Activated CD4-positive, alpha-beta memory T cell treated with anti-CD3 and anti-CD28 coated beads, Interleukin-2, amount 10 ng/mL, durations not matched to agents 7 days and 5 days (primary cell): ENCODE measurements at regions not wholly inside any gene's neighbourhood (a gene's known extent, or its start where the extent isn't known, plus 50 kb on each side); places are given as distances from the start of the nearest gene placed in this dataset.

Source experiments
- CTCF ChIA-PET: fragments of 350-600 bp; sonication (Branson Sonifier 250); formaldehyde crosslinking; loops from one replicate; lab custom pipeline; 2021; ENCODE audit warnings: antibody characterized with exemption, inconsistent platforms; lab: Charles Lee
- POLR2A ChIA-PET: fragments of 350-600 bp; sonication (Branson Sonifier 250); formaldehyde crosslinking; loops from one replicate; lab custom pipeline; 2021; ENCODE audit warnings: antibody characterized with exemption; lab: Charles Lee
- DNase-seq: peaks from one replicate; pipeline ENCODE4 v3.0.0-alpha.2; 2020
- H3K27ac Mint-ChIP-seq: one replicate; pipeline ENCODE4 v1.8.0; 2021; ENCODE audit warnings: mild to moderate bottlenecking, mixed read lengths
- H3K27me3 Mint-ChIP-seq: one replicate; pipeline ENCODE4 v1.8.0; 2021; ENCODE audit warnings: mixed read lengths
- H3K36me3 Mint-ChIP-seq: one replicate; pipeline ENCODE4 v1.8.0; 2021; ENCODE audit warnings: low read depth, mixed read lengths
- H3K4me1 Mint-ChIP-seq: one replicate; pipeline ENCODE4 v1.8.0; 2021; ENCODE audit warnings: mixed read lengths
- H3K4me3 Mint-ChIP-seq: one replicate; pipeline ENCODE4 v1.8.0; 2021; ENCODE audit warnings: mild to moderate bottlenecking, mixed read lengths
- H3K9me3 Mint-ChIP-seq: one replicate; pipeline ENCODE4 v1.8.0; 2021; ENCODE audit warnings: mixed read lengths

DNA sequence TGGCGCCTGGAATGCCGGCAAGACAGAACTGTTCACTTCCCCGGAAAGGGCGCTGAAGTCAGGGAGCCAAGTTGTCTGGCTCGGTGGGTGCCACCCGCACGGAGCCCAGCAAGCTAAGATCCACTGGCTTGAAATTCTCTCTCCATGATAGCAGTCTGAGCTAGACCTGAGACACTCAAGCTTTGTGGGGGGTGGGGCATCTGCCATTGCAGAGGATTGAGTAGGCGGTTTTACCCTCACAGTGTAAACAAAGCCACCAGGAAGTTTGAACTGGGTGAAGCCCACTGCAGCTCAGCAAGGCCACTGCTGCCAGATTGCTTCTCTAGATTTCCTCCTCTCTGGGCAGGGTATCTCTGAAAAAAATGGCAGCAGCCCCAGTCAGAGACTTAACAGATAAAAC lies 277.4 kb downstream of the SLCO4C1 start:
- ChIA-PET CTCF (no interaction called here), POLR2A (no interaction called here)
- peaks cover 3% of the 10 kb centered on the region for H3K9me3 Mint-ChIP-seq
- no peak overlapping the region for H3K4me3 Mint-ChIP-seq
- DNase-seq = no peak
- no peaks in the 10 kb centered on the region for H3K27me3 Mint-ChIP-seq
- H3K4me1 Mint-ChIP-seq = no peaks in the 10 kb centered on the region
- H3K27ac Mint-ChIP-seq = no peak overlapping the region
- no peaks in the 10 kb centered on the region for H3K36me3 Mint-ChIP-seq

DNA sequence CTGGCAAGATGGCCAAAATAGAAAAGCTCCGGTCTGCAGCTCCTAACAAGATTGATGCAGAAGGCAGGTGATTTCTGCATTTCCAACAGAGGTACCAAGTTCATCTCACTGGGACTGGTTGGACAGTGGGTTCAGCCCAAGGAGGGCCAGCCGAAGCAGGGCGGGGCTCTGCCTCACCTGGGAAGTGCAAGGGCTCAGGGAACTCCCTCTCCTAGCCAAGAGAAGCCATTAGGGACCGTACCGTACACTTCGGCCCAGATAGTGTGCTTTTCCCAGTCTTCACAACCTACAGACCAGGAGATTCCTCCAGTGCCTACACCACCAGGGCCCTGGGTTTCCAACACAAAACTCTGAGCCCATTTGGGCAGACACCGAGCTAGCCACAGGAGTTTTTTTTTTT lies 277.8 kb downstream of the SLCO4C1 start:
- Mint-ChIP-seq H3K36me3 (no peaks in the 10 kb centered on the region), H3K4me3 (no peak overlapping the region), H3K27me3 (no peaks in the 10 kb centered on the region), H3K27ac (no peak overlapping the region), H3K4me1 (no peaks in the 10 kb centered on the region), H3K9me3 (peaks cover 3% of the 10 kb centered on the region)
- no peak for DNase-seq
- CTCF ChIA-PET = no interaction called here
- POLR2A ChIA-PET = no interaction called here

DNA sequence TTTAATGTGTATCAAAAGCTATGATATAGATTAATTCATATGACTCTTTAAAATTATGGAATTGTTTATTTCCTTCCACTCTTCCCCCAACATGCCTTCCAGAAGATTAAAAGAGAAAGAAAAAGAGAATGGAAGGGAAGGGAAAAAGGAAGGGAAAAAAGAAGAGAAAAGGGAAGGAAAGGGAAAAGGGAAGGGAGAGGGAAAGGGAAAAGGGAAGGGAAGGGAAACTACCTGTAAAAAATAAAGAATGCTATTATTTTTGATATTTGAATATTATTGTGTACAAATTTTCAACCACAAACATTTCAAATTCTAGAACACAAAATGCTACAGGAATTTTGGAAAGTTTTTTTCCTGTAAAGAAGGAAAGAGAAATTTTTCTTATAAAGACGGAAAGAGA lies 281.7 kb downstream of the SLCO4C1 start:
- no peaks in the 10 kb centered on the region for H3K27me3 Mint-ChIP-seq
- H3K9me3 Mint-ChIP-seq = no peaks in the 10 kb centered on the region
- POLR2A ChIA-PET = no interaction called here
- H3K4me1 Mint-ChIP-seq = no peaks in the 10 kb centered on the region
- CTCF ChIA-PET = interaction anchor here (1.4 kb wide), 1 partner anchor 26 kb away, joined by 4 read pairs; no protein-coding TSS in a partner anchor
- H3K4me3 Mint-ChIP-seq = no peak overlapping the region
- no peaks in the 10 kb centered on the region for H3K36me3 Mint-ChIP-seq
- no peak for DNase-seq
- H3K27ac Mint-ChIP-seq = no peak overlapping the region

DNA sequence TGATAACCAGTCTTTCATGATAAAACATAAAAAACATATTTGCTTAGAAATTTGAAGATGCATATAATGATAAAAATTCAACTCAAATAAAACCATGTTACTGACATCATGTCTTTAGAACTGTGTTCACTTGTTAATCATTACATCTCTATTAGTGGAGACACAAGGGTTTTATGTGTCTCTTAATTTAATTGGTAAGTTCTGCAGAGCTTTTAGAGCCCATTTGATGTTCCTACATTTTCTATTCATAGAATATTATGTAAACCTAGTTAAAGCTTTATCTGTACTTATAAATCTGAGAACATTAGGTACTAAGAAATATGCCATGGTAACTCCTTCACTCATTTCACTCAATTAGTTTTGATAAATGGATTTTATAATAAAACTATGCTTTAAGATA lies 285.4 kb downstream of the SLCO4C1 start:
- Mint-ChIP-seq H3K9me3 (no peaks in the 10 kb centered on the region), H3K4me3 (no peak overlapping the region), H3K36me3 (no peaks in the 10 kb centered on the region), H3K4me1 (no peaks in the 10 kb centered on the region), H3K27ac (no peak overlapping the region), H3K27me3 (no peaks in the 10 kb centered on the region)
- no peak for DNase-seq
- CTCF ChIA-PET = no interaction called here
- POLR2A ChIA-PET = no interaction called here

DNA sequence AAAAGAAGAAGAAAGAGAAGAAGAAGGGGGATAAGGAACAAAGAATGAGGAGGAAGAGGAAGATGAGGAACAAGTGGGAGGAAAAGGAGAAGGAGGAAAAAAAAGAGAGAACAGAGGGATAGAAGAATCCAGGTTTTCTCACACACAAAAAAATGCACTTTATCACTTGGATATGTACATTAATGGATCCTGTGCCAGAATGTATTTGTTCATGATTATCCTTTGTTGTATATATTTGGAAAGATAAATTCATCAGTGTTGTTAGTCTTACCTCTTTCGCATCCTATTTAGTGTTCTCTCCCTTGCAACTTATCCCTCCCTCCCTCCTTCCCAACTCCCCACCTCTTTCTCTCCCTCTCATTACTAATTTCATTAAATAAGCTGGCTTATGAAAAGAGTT lies 298.8 kb downstream of the SLCO4C1 start:
- Mint-ChIP-seq H3K27ac (no peak overlapping the region), H3K4me1 (no peaks in the 10 kb centered on the region), H3K4me3 (no peak overlapping the region), H3K36me3 (no peaks in the 10 kb centered on the region), H3K9me3 (no peaks in the 10 kb centered on the region), H3K27me3 (no peaks in the 10 kb centered on the region)
- CTCF ChIA-PET = no interaction called here
- DNase-seq = no peak
- POLR2A ChIA-PET = no interaction called here

DNA sequence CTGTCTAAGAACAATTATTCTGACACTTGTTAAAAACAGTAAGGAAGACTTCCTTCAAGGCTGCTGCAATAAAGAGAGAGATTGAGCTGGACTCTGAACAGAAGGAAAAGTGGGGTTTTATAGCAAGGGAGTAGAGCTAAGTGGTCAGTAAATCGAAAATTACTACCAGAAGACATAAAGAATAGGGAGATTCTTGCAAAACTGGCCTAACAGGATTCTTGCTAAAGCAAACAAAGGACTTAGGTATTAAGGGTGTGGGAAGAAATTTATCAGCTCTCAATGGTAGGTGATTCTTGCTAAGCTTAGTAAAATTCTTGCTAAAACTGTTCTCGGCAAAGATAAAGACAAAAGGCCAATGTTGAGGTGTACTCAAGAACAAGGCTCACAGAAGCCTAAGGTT lies 300.5 kb downstream of the SLCO4C1 start:
- Mint-ChIP-seq H3K36me3 (no peaks in the 10 kb centered on the region), H3K27ac (no peak overlapping the region), H3K9me3 (no peaks in the 10 kb centered on the region), H3K4me1 (no peaks in the 10 kb centered on the region), H3K4me3 (no peak overlapping the region), H3K27me3 (no peaks in the 10 kb centered on the region)
- no peak for DNase-seq
- ChIA-PET CTCF (no interaction called here), POLR2A (no interaction called here)

DNA sequence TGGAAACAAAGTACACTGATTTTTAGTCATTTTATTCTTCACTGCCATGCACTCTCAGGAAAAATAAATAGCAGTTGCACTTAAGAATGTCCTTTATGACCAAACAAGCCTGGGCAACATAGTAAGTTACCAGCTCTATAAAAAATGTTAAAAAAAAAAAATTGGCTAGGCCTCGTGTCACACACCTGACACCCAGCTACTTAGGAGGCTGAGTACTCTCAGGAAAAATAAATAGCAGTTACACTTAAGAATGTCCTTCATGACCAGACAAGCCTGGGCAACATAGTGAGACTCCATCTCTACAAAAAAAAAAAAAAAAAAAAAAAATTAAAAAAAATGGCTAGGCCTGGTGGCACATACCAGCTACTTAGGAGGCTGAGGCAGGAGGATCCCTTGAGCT lies 304.6 kb downstream of the SLCO4C1 start:
- no peaks in the 10 kb centered on the region for H3K36me3 Mint-ChIP-seq
- no peaks in the 10 kb centered on the region for H3K27me3 Mint-ChIP-seq
- CTCF ChIA-PET = no interaction called here
- no peak overlapping the region for H3K27ac Mint-ChIP-seq
- POLR2A ChIA-PET = no interaction called here
- no peaks in the 10 kb centered on the region for H3K4me1 Mint-ChIP-seq
- no peak overlapping the region for H3K4me3 Mint-ChIP-seq
- no peaks in the 10 kb centered on the region for H3K9me3 Mint-ChIP-seq
- DNase-seq = no peak

DNA sequence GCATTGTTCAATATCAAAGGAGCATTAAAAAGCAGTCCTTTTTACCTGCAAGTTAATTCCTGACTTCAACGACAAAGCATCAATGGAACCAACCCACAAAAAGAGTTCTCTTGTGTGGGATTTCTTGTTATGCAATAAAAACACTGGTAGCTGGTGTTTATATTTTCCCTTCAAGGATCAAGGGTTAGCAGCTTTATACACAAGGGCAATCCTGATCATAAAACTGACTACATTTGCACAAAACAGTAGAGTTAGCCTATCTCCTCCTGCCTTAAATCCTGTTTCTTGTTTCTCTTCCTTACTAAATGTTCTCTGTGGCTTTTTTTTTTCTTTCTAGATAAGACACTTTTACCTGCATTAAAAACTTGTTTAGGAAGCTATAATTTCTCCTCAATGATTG lies 306.4 kb downstream of the SLCO4C1 start:
- H3K27ac Mint-ChIP-seq = no peak overlapping the region
- no peaks in the 10 kb centered on the region for H3K4me1 Mint-ChIP-seq
- no peak overlapping the region for H3K4me3 Mint-ChIP-seq
- CTCF ChIA-PET = no interaction called here
- H3K36me3 Mint-ChIP-seq = no peaks in the 10 kb centered on the region
- no peaks in the 10 kb centered on the region for H3K9me3 Mint-ChIP-seq
- no peaks in the 10 kb centered on the region for H3K27me3 Mint-ChIP-seq
- POLR2A ChIA-PET = no interaction called here
- no peak for DNase-seq

DNA sequence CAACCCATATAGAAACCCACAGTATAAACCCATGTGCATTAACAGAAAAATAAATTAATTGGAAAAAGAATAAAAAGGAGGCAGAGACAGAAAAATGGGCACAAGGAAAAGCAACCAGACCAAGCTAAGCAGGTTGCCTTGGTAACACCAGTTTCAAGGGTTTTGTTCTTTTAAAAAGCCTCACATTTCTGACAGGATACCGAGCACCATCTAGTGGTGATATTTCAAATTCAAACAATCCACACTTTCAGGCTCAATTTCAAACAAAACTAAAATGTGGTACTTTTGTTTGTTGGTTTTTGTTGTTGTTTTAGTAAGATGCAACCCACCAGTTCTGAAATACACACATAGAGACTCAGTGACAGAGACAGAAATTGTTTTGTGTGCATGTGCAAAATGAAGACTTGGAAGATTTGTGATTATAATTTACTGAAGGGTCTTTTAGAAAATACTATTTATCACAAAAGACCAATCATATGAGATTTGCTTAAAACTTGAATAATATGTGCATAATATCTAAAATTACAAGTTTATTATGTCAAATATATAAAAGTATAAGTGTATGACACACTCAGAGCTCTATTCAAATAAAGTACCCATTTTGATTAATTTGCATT lies 318.2 kb downstream of the SLCO4C1 start:
- POLR2A ChIA-PET = no interaction called here
- CTCF ChIA-PET = interaction anchor here (1.2 to 3.3 kb wide), 2 partner anchors 9 to 35 kb away, joined by 3 to 21 read pairs; no protein-coding TSS in a partner anchor

DNA sequence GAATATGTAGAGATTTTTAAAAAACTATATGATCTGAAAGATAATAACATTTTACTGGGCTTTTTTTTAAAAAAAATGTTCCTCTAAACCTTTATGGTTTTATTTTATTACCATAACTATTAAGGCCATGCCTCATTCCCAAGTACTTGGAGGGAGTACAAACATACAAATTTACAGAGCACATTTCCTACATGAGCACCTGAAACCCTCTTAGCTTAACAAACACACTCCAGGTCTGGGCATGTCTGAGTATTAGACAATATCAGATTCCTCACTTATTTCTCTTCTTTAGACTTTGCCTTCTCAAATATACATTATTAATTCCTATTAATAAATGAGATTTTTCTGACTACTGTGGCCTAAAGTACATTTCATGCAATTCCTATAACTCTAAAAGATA lies 319.2 kb downstream of the SLCO4C1 start:
- ChIA-PET CTCF (interaction anchor here (3.3 kb wide), 1 partner anchor 34 kb away, joined by 21 read pairs; no protein-coding TSS in a partner anchor), POLR2A (no interaction called here)

More for the DNA sequence above, 318.2 kb downstream of the SLCO4C1 start:
- Mint-ChIP-seq H3K4me3 (no peak overlapping the region), H3K27ac (no peak overlapping the region), H3K27me3 (no peaks in the 10 kb centered on the region), H3K9me3 (no peaks in the 10 kb centered on the region), H3K4me1 (no peaks in the 10 kb centered on the region), H3K36me3 (no peaks in the 10 kb centered on the region)
- DNase-seq = no peak

DNA sequence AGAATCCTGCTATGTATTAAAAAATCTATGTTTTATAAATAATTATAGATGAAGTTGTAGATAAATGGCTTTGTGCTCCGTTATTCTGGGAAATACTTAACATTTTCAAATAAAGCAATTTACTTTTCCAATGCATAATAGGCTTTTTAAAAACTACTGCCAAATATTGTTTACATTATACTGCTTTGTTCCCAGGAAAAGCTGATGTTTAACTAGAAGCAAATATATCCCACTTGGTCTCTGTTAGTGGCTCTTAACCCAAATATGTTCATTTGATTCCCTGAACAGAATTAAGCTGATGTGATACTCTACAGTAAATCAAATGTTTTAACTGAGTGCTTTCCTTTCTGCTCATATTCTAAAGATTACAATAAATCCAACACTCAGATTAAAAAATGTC lies 326.3 kb downstream of the SLCO4C1 start:
- no peak overlapping the region for H3K4me3 Mint-ChIP-seq
- no peaks in the 10 kb centered on the region for H3K27me3 Mint-ChIP-seq
- CTCF ChIA-PET = interaction anchor here (1.1 kb wide), 1 partner anchor 8 kb away, joined by 3 read pairs; no protein-coding TSS in a partner anchor
- POLR2A ChIA-PET = no interaction called here
- H3K9me3 Mint-ChIP-seq = no peaks in the 10 kb centered on the region
- no peaks in the 10 kb centered on the region for H3K36me3 Mint-ChIP-seq
- H3K27ac Mint-ChIP-seq = no peak overlapping the region
- no peak for DNase-seq
- H3K4me1 Mint-ChIP-seq = no peaks in the 10 kb centered on the region

More for the DNA sequence above, 319.2 kb downstream of the SLCO4C1 start:
- no peak for DNase-seq
- no peak overlapping the region for H3K4me3 Mint-ChIP-seq
- H3K27ac Mint-ChIP-seq = no peak overlapping the region
- H3K4me1 Mint-ChIP-seq = no peaks in the 10 kb centered on the region
- no peaks in the 10 kb centered on the region for H3K27me3 Mint-ChIP-seq
- no peaks in the 10 kb centered on the region for H3K36me3 Mint-ChIP-seq
- H3K9me3 Mint-ChIP-seq = no peaks in the 10 kb centered on the region

DNA sequence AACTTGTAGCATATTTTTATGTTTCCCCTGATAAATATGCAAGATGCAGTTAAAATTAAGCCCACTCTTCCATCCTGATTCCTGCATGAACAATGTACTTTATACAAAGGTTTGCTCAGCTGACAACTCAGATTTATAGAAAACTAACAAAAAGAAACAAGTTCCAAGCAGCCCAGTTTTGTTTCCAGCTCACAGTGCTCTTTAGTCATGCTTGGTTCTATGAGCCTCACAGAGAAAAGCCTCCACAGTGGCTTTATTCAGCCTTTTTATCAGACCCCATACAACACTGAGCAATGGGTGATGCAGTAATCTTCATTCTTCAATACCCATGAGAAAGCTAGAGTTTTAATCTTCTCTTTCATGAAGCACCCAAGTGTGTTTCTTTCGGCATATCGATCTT lies 329.6 kb downstream of the SLCO4C1 start:
- H3K4me1 Mint-ChIP-seq = no peaks in the 10 kb centered on the region
- no peaks in the 10 kb centered on the region for H3K9me3 Mint-ChIP-seq
- no peak overlapping the region for H3K4me3 Mint-ChIP-seq
- POLR2A ChIA-PET = no interaction called here
- no peak overlapping the region for H3K27ac Mint-ChIP-seq
- no peaks in the 10 kb centered on the region for H3K36me3 Mint-ChIP-seq
- no peaks in the 10 kb centered on the region for H3K27me3 Mint-ChIP-seq
- DNase-seq = no peak
- CTCF ChIA-PET = no interaction called here

DNA sequence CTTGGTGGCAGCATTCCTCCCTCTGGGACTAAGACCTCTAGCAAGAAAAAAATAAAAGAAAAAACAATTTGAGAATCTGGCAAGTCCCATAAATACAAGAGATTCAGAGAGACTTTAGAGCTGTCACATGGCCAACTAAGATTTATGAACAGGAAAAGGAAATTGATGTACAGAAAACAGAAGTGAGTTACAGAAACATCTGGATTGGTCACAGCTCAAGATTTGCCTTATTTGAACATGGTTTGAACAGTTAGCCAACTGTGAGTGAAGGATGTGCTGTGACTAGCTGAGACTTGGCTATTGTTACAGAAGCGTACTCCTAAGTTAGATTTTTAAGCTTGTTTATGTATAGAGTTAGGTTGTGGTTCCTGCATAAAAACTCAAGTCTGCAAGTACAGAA lies 340.2 kb downstream of the SLCO4C1 start:
- POLR2A ChIA-PET = no interaction called here
- DNase-seq = no peak
- Mint-ChIP-seq H3K36me3 (no peaks in the 10 kb centered on the region), H3K4me3 (no peak overlapping the region), H3K27me3 (no peaks in the 10 kb centered on the region), H3K4me1 (no peaks in the 10 kb centered on the region), H3K9me3 (no peaks in the 10 kb centered on the region), H3K27ac (no peak overlapping the region)
- CTCF ChIA-PET = no interaction called here

DNA sequence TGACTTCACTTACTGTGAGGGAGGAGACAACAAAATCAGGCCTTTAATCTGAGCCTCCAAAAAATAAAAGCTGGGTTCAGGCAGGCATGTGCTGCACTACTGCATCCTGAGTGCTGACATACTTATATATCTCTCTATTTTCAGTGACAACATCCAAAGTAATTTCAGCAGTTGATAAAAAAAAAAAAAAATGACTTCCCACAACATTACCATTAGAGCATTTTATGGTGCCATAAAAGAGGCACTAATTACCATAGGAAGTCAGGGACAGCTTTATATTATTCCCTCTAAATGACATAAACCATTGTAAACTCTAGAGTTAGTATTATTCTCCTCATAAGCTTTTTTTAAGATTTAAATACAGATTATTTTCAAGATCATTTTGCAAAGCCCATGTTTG lies 346.1 kb downstream of the SLCO4C1 start:
- Mint-ChIP-seq H3K36me3 (no peaks in the 10 kb centered on the region), H3K27me3 (no peaks in the 10 kb centered on the region), H3K9me3 (no peaks in the 10 kb centered on the region), H3K4me3 (no peak overlapping the region), H3K27ac (no peak overlapping the region), H3K4me1 (no peaks in the 10 kb centered on the region)
- no peak for DNase-seq
- ChIA-PET POLR2A (no interaction called here), CTCF (no interaction called here)
